ENCODE measurements at regions not wholly inside any gene's neighbourhood (a gene's known extent, or its start where the extent isn't known, plus 50 kb on each side); places are given as distances from the start of the nearest gene placed in this dataset.

DNA sequence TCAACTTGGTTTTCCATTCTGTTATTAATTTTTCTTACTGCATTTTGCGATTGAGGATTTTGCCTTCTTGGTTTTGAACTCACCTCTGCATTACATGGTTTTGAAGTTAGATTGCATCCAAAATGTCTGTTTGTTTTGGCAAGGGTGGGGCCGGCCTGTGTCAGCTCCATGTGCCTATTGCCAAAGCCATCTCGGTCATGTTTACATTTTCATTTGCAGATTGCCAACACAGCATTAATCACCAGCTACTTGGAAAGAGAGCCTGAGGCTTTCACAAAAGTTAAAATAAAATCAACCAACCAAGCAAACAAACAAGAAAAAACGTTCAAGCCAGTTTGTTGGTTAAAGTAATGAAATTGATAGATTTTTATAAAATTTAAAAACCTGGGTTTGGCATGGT lies 695.8 kb downstream of the TYW1 start:
- TF ChIP-seq, protein P1, sequence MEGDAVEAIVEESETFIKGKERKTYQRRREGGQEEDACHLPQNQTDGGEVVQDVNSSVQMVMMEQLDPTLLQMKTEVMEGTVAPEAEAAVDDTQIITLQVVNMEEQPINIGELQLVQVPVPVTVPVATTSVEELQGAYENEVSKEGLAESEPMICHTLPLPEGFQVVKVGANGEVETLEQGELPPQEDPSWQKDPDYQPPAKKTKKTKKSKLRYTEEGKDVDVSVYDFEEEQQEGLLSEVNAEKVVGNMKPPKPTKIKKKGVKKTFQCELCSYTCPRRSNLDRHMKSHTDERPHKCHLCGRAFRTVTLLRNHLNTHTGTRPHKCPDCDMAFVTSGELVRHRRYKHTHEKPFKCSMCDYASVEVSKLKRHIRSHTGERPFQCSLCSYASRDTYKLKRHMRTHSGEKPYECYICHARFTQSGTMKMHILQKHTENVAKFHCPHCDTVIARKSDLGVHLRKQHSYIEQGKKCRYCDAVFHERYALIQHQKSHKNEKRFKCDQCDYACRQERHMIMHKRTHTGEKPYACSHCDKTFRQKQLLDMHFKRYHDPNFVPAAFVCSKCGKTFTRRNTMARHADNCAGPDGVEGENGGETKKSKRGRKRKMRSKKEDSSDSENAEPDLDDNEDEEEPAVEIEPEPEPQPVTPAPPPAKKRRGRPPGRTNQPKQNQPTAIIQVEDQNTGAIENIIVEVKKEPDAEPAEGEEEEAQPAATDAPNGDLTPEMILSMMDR (IDR thresholded peaks at IDR 0.05) = no peak
- no peak for TF ChIP-seq POLR2A (IDR thresholded peaks at IDR 0.05)
